ENCODE measurements at regions not wholly inside any gene's neighbourhood (a gene's known extent, or its start where the extent isn't known, plus 50 kb on each side); places are given as distances from the start of the nearest gene placed in this dataset.

DNA sequence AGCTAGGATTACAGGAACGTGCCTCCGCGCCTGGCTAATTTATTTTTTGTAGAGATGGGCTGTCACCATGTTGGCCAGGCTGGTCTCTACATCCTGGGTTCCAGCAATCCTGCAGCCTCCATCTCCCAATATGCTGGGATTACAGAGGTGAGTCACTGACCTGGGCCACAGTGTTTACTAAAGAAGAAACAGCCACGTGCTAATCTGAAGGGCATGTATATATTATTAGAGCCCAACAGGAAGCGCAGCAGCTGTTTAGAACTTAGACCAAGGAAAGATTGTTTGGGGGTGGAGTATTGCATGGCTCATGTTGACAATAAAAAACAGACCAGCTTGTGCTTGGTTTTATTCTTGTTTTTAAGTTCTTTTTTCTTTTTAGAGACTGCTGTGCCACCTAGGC lies 60.2 kb downstream of the HAPSTR1 start:
- TF ChIP-seq, protein P1, sequence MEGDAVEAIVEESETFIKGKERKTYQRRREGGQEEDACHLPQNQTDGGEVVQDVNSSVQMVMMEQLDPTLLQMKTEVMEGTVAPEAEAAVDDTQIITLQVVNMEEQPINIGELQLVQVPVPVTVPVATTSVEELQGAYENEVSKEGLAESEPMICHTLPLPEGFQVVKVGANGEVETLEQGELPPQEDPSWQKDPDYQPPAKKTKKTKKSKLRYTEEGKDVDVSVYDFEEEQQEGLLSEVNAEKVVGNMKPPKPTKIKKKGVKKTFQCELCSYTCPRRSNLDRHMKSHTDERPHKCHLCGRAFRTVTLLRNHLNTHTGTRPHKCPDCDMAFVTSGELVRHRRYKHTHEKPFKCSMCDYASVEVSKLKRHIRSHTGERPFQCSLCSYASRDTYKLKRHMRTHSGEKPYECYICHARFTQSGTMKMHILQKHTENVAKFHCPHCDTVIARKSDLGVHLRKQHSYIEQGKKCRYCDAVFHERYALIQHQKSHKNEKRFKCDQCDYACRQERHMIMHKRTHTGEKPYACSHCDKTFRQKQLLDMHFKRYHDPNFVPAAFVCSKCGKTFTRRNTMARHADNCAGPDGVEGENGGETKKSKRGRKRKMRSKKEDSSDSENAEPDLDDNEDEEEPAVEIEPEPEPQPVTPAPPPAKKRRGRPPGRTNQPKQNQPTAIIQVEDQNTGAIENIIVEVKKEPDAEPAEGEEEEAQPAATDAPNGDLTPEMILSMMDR (IDR thresholded peaks at IDR 0.05; ENCODE audit: low read length), result no peak
- no peak for TF ChIP-seq EZH2 (IDR thresholded peaks at IDR 0.05; ENCODE audit: borderline replicate concordance, low read length)

All from OCI-LY1 (cell line).